Activated T-cell treated with anti-CD3 and anti-CD28 coated beads for 48 hours (primary cell): ENCODE measurements at regions not wholly inside any gene's neighbourhood (a gene's known extent, or its start where the extent isn't known, plus 50 kb on each side); places are given as distances from the start of the nearest gene placed in this dataset.
"Not testable (repeated sequence)": the region's sequence is repeated elsewhere in the genome, so short reads cannot be mapped to it uniquely, and the experiment has no call there.

Experiments
- DNase-seq: peaks from one replicate; pipeline ENCODE4 v3.0.0-alpha.2; 2020; ENCODE audit warnings: low read depth

DNA sequence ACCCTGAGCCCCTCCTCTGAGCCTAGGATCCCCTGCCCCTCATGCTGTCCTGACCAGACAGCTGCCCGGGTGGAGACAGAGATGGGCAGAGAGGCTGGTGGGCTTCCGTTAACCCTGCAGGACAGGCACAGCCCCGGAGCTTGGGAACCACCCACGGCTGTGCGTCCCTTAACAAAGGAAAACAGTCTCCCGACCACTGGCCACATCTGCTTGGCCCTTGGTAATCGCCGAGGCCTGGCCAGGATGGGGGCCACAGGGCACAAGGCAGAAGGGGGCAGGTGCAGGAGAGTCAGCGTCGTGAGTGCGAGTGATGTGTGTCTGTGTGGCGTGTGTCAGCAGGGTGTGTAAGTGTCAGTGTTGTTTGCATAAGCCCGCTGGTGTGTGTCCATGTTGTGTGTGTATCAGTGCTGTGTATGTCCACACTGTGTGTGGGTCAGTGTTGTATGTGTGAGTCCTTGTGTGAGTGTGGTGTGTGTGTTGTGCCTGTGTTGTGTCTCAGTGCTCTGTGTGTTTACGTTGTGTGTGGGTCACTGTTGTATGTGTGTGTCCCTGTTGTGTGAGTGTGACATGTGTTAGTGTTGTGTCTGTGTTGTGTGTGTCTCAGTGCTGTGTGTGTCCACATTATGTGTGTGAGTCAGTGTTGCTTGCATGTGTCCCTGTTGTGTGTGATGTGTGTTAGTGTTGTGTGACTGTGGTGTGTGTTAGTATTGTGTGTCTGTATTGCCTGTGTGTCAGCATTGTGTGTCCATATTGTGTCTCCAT lies 369.5 kb downstream of the BRD1 start:
- no peak for DNase-seq

DNA sequence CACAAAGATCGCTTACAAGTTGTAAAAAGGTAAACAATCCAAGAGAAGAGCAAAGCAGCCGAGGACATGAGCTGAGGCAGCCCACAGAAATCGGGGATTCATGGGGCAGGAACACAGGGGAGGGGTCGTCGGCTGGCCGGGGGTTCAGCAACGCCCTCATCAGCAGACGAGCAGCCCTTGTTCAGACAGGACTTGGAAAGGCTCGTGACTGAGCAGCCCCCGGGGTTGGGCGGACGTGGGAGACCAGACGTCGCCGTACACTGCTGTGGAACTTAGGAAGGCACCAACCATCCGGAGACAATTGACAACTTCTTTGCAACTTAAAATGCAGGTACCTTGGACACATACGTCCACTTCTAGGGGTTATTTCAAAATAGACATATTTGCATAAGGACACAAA lies 370.5 kb downstream of the BRD1 start:
- DNase-seq = no peak

- DNase-seq = no peak
Measured at GRCh38 chr22:49455595-49455994, 372.1 kb downstream of the BRD1 start.

DNA sequence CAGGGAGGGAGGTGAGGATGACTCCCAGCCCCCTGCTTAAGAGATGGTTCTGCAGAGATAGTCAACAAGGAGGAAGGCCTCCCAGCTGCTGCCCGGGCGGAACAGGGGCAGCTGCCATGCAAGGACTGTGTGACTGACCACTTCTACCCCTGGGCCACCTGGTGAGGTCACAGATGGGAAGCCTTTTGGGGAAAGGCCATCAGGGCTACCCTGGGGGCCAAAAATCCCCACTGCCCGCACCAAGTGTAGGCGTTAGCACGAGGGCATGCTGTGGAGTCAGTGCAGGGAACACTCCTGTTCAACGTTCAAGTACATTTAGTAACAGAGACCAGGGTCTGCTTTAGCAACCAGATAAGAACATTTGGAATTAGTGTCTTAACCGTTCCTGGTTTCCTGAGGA lies 372.9 kb downstream of the BRD1 start:
- DNase-seq = no peak

GRCh38 chr22:49453771-49454170 lies 373.9 kb downstream of the BRD1 start:
- no peak for DNase-seq

- not testable (repeated sequence) for DNase-seq
Measured at GRCh38 chr22:49453019-49453418, 374.7 kb downstream of the BRD1 start.

GRCh38 chr22:49452362-49452946 lies 375.2 kb downstream of the BRD1 start:
- DNase-seq = no peak

DNA sequence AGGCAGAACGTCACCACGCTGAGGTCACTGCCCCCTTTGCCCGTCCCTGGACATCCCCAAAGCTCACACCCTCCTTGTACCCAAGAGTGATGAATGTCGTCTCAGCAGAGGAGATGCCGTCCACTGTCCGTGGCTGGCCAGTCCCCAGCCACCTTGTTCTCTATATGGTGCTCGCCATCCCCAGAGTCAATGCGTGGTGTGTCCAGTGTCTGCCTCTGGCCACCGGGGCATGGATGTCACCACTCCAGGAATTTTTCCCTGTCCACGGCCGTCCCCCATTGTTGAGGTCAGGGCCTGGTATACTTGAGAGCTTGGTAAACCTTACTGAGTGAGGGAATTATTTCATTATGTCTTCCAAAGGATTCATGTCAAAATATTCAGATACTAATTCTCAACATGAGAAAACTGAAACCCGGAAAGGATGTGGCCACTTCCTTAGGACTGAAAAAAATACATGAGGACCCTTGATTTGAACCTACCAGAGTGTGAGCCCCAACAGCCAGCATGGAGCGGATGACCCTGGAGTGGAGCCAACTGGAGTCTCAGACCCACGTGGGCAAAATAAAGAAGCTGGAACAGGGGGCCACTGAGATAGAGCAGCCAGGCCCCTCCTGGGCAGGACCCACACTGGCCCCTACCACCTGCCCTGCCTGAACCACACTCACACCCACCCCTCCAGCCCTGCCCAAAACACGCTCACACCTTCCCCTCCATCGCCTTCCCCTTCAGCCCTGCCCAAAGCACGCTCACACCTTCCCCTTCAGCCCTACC lies 376.4 kb downstream of the BRD1 start:
- no peak for DNase-seq

DNA sequence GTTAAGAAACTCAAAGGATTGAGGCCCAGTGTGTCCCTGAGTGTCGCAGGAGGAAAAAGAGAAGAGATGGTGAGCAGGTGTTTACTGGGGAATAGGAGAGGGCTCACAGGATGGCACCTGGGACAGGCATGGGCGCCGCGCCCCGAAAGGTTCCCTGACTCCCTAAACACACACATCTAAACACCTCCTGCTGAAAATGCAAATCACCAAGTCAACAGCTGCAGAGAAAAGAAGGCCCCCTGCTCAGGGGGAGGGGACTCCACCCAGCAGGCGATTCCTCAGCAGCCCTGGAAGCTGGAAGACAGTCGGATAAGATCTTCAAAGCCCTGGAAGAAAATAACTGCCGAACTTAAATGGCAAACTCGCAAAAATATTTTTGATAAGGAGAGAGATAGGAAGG lies 377.2 kb downstream of the BRD1 start:
- no peak for DNase-seq

- no peak for DNase-seq
Measured at GRCh38 chr22:49449811-49450446, 377.7 kb downstream of the BRD1 start.

GRCh38 chr22:49449377-49449776 lies 378.3 kb downstream of the BRD1 start:
- no peak for DNase-seq

DNA sequence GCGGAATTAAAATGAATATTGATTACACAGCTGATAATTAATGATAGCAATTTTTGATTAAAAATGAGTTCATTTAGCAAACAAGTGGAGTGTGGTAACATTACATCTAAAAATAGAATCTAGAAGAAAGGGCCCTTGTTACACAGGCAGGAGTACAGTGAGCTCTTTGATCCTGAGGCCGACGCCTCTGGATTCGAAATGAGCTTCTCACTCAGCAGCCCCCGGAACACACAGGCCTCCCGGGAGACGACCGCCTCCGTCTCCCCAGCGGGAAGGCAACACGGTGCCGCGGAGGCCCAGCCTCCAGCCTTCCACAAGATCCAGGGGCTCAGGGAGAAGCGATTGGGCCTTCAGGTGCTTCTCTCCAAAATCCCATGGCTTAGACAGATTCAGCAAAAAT lies 379.1 kb downstream of the BRD1 start:
- no peak for DNase-seq

GRCh38 chr22:49447837-49448236 lies 379.8 kb downstream of the BRD1 start:
- DNase-seq = no peak

DNA sequence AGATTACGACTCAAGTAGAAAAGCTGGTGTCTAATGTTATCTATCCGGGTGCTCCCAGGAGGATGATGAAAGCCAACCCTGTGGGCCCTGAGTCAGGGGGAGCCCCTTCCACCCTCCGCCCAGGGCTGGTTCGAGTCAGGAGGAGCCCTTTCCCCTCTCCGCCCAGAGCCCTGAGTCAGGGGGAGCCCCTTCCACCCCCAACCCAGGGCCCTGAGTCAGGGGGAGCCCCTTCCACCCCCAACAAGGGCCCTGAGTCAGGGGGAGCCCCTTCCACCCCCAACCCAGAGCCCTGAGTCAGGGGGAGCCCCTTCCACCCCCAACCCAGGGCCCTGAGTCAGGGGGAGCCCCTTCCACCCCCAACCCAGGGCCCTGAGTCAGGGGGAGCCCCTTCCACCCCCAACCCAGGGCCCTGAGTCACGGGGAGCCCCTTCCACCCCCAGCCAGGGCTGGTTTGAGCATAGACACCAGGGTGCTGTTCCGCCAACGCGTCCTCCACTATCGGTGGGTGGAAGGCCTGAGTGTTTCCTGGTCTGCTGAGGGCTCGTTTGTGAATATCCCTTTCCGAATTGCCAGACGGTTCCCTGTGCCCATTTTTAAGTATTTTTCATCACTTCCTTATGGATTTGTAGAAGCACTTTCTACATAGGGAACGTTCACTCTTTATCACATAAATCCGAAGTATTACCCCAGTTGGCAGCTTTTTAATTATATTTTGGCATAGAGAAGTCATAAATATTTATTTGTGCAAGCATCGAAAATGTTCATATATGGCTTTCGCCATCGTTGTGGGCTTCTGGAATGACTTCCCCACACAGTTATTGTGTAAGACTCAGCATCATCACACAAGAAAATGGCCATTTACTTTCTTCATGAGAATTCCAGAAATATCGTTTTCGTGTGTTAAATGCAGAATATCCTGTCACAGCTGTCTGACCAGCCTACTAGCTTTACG lies 380.6 kb downstream of the BRD1 start:
- peak; percentile 11 for DNase-seq

GRCh38 chr22:49446145-49446758 lies 381.4 kb downstream of the BRD1 start:
- DNase-seq = no peak

DNA sequence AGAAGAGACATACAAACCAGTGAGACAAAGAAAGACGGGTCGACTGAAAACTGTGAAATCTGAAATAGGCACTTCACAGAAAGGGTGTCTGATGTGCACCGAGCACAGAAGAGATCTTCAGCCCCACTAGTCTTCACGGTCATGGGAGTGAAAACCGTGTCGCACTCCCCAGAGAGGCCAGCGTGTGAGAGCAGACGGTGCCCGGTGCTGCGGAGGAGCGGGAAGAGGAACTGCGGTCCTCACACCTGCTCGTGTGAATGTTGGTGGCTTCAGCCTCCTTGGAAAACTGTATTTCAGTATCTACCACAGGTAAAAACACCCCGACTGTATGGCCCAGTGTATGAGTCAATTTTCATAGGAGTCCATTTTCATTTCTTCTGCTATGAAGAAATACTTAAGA lies 382.9 kb downstream of the BRD1 start:
- DNase-seq = no peak

GRCh38 chr22:49440931-49441330 lies 386.7 kb downstream of the BRD1 start:
- DNase-seq = no peak

GRCh38 chr22:49439373-49439772 lies 388.3 kb downstream of the BRD1 start:
- no peak for DNase-seq

GRCh38 chr22:49437956-49438355 lies 389.7 kb downstream of the BRD1 start:
- DNase-seq = no peak

DNA sequence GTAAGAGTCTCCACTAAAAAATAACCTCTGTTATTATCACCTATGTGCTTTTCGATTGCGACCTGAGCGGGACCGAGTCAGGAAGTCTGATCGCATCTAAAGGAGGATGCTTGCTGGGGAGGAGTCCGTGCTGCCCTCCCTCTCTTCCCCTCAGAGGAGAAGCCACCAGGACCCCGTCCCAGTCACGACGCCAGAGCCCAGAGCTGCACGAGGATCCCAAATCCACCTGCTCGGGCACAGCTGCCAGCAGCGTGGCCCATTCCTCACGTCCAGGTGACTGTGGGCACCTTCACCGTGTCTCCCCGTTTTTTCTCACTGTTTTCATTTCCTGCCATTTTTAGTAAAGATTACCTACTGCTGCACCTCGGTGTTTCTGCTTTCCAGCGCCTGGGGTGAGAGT lies 390.3 kb downstream of the BRD1 start:
- no peak for DNase-seq

DNA sequence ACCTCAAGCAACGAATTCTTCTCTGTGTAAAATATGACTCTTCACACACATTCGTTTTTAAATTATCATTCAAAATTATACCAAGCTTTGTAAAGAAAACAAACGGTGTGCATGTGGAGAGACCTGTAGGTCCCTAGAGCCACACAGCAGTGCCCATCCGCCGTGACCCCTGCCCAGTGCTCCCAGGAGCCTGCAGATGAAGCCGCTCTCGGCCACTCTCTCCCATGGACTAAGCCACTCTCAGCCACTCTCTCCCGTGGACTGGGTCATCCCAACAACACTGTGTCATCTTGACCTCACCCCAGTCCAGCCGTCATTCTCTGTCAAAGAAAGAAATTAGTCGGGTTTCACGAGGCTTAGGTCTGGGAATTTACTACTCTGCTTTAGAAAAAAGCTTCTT lies 391.6 kb downstream of the BRD1 start:
- DNase-seq = no peak
